ENCODE measurements at regions not wholly inside any gene's neighbourhood (a gene's known extent, or its start where the extent isn't known, plus 50 kb on each side); places are given as distances from the start of the nearest gene placed in this dataset.
"Not testable (repeated sequence)": the region's sequence is repeated elsewhere in the genome, so short reads cannot be mapped to it uniquely, and the experiment has no call there.

GRCh38 chr9:7739595-7739994, 60.0 kb downstream of the DMAC1 start:
- no peak for DNase-seq (ENCODE audit: low spot score)

- DNase-seq (ENCODE audit: low spot score) = no peak
Measured at GRCh38 chr9:7735311-7735710, 64.3 kb downstream of the DMAC1 start.

- no peak for DNase-seq (ENCODE audit: low spot score)
Measured at GRCh38 chr9:7730164-7730445, 69.5 kb downstream of the DMAC1 start.

GRCh38 chr9:7729371-7730163, 70.0 kb downstream of the DMAC1 start:
- DNase-seq (ENCODE audit: low spot score) = no peak

GRCh38 chr9:7721291-7721690, 78.3 kb downstream of the DMAC1 start:
- DNase-seq (ENCODE audit: low spot score) = no peak

GRCh38 chr9:7713088-7713487, 86.5 kb downstream of the DMAC1 start:
- not testable (repeated sequence) for DNase-seq (ENCODE audit: low spot score)

- DNase-seq (ENCODE audit: low spot score) = no peak
Measured at GRCh38 chr9:7710686-7711085, 88.9 kb downstream of the DMAC1 start.

- no peak for DNase-seq (ENCODE audit: low spot score)
Measured at GRCh38 chr9:7707934-7708333, 91.6 kb downstream of the DMAC1 start.

GRCh38 chr9:7704543-7704942, 95.0 kb downstream of the DMAC1 start:
- DNase-seq (ENCODE audit: low spot score) = no peak

- DNase-seq (ENCODE audit: low spot score) = no peak
Measured at GRCh38 chr9:7691909-7692308, 107.7 kb downstream of the DMAC1 start.

- DNase-seq (ENCODE audit: low spot score) = no peak
Measured at GRCh38 chr9:7690014-7690413, 109.6 kb downstream of the DMAC1 start.

GRCh38 chr9:7688626-7689025, 111.0 kb downstream of the DMAC1 start:
- DNase-seq (ENCODE audit: low spot score) = no peak

- DNase-seq (ENCODE audit: low spot score) = no peak
Measured at GRCh38 chr9:7676609-7677156, 122.9 kb downstream of the DMAC1 start.

- no peak for DNase-seq (ENCODE audit: low spot score)
Measured at GRCh38 chr9:7671847-7672246, 127.7 kb downstream of the DMAC1 start.

- DNase-seq (ENCODE audit: low spot score) = no peak
Measured at GRCh38 chr9:7668541-7668940, 131.0 kb downstream of the DMAC1 start.

- DNase-seq (ENCODE audit: low spot score) = no peak
Measured at GRCh38 chr9:7665874-7666273, 133.7 kb downstream of the DMAC1 start.

GRCh38 chr9:7659766-7660165, 139.8 kb downstream of the DMAC1 start:
- DNase-seq (ENCODE audit: low spot score) = no peak

GRCh38 chr9:7656636-7657035, 142.9 kb downstream of the DMAC1 start:
- no peak for DNase-seq (ENCODE audit: low spot score)

- DNase-seq (ENCODE audit: low spot score) = peak; percentile 18
Measured at GRCh38 chr9:7653262-7653661, 146.3 kb downstream of the DMAC1 start.

- no peak for DNase-seq (ENCODE audit: low spot score)
Measured at GRCh38 chr9:7640231-7640630, 159.3 kb downstream of the DMAC1 start.

GRCh38 chr9:7639471-7639870, 160.1 kb downstream of the DMAC1 start:
- no peak for DNase-seq (ENCODE audit: low spot score)

- DNase-seq (ENCODE audit: low spot score) = no peak
Measured at GRCh38 chr9:7636838-7637467, 162.6 kb downstream of the DMAC1 start.

- DNase-seq (ENCODE audit: low spot score) = no peak
Measured at GRCh38 chr9:7636309-7636708, 163.3 kb downstream of the DMAC1 start.

- DNase-seq (ENCODE audit: low spot score) = not testable (repeated sequence)
Measured at GRCh38 chr9:7626571-7627029, 173.0 kb downstream of the DMAC1 start.
